GM23338 (cell line): ENCODE measurements at regions not wholly inside any gene's neighbourhood (a gene's known extent, or its start where the extent isn't known, plus 50 kb on each side); places are given as distances from the start of the nearest gene placed in this dataset.

Experiments used
- ATAC-seq: fragments of 200-7000 bp; cut with Tn5 transposase; 3 replicates; pipeline ENCODE4 v1.9.1; 2020
- DNase-seq: peaks from one replicate; pipeline ENCODE4 v3.0.0-alpha.2; 2015; ENCODE audit warnings: low spot score
- H2AFZ ChIP-seq: fragments of 200-600 bp; sonication (generic); 2 replicates; pipeline ENCODE4 v1.8.0; 2016; ENCODE audit warnings: antibody characterized with exemption, mild to moderate bottlenecking, moderate library complexity
- H3F3A ChIP-seq: fragments of 200-600 bp; sonication (generic); replicated peaks from 2 replicates; pipeline ENCODE4 v1.8.0; 2017; ENCODE audit warnings: antibody characterized with exemption, mixed run types, low read depth
- H3K27ac ChIP-seq: fragments of 200-600 bp; sonication (generic); 2 replicates; pipeline ENCODE4 v1.6.1; 2016; ENCODE audit warnings: low read depth
- H3K27me3 ChIP-seq: fragments of 200-600 bp; sonication (generic); 2 replicates; pipeline ENCODE4 v1.8.0; 2016; ENCODE audit warnings: mild to moderate bottlenecking, mixed run types, moderate library complexity; ENCODE audit not compliant: insufficient read depth
- H3K36me3 ChIP-seq: fragments of 200-600 bp; sonication (generic); 2 replicates; pipeline ENCODE4 v1.8.0; 2016; ENCODE audit warnings: mild to moderate bottlenecking; ENCODE audit not compliant: insufficient read depth
- H3K4me1 ChIP-seq: fragments of 200-600 bp; sonication (generic); 2 replicates; pipeline ENCODE4 v1.8.0; 2016; ENCODE audit warnings: mild to moderate bottlenecking, moderate library complexity; ENCODE audit not compliant: insufficient read depth
- H3K4me2 ChIP-seq: fragments of 200-600 bp; sonication (generic); 2 replicates; pipeline ENCODE4 v1.7.1; 2017; ENCODE audit warnings: mixed run types
- H3K4me3 ChIP-seq: fragments of 200-600 bp; sonication (generic); 2 replicates; pipeline ENCODE4 v1.6.1; 2016; ENCODE audit warnings: mixed run types
- H3K79me2 ChIP-seq: fragments of 200-600 bp; sonication (generic); replicated peaks from 2 replicates; pipeline ENCODE4 v1.8.0; 2017; ENCODE audit warnings: mild to moderate bottlenecking; ENCODE audit not compliant: insufficient read depth
- H3K9me2 ChIP-seq: fragments of 200-600 bp; sonication (generic); 2 replicates; pipeline ENCODE4 v1.8.0; 2017; ENCODE audit not compliant: insufficient read depth
- H4K20me1 ChIP-seq: fragments of 200-600 bp; sonication (generic); replicated peaks from 2 replicates; pipeline ENCODE4 v1.8.0; 2017; ENCODE audit warnings: mild to moderate bottlenecking; ENCODE audit not compliant: insufficient read depth
- H3K27ac Mint-ChIP-seq: 2 replicates; pipeline ENCODE4 v1.8.0; 2020; ENCODE audit warnings: inconsistent platforms, mild to moderate bottlenecking, moderate library complexity, mixed read lengths
- H3K27me3 Mint-ChIP-seq: 3 replicates; pipeline ENCODE4 v1.8.0; 2022; ENCODE audit warnings: low read depth, mild to moderate bottlenecking, moderate library complexity, mixed read lengths, inconsistent platforms; ENCODE audit not compliant: insufficient read depth, poor library complexity
- H3K36me3 Mint-ChIP-seq: 3 replicates; pipeline ENCODE4 v1.8.0; 2021; ENCODE audit warnings: low read depth, mild to moderate bottlenecking, inconsistent platforms, moderate library complexity, mixed read lengths
- H3K4me1 Mint-ChIP-seq: 3 replicates; pipeline ENCODE4 v1.8.0; 2020; ENCODE audit warnings: mild to moderate bottlenecking, inconsistent platforms, mixed read lengths
- H3K4me3 Mint-ChIP-seq: 3 replicates; pipeline ENCODE4 v1.8.0; 2021; ENCODE audit warnings: moderate library complexity, mild to moderate bottlenecking, inconsistent platforms, mixed read lengths
- H3K9me3 Mint-ChIP-seq: 3 replicates; pipeline ENCODE4 v1.8.0; 2020; ENCODE audit warnings: moderate library complexity, mild to moderate bottlenecking, inconsistent platforms, mixed read lengths
- CREB1 ChIP-seq: fragments of 250-450 bp; sonication (Bioruptor Pico); IDR thresholded peaks from 2 replicates; pipeline ENCODE4 v1.5.0; 2020; ENCODE audit warnings: low read depth, mild to moderate bottlenecking, moderate library complexity
- CTCF ChIP-seq, 2 experiments: fragments of 200-600 bp in 1 of 2; sonication (generic) in 1 of 2; conservative IDR thresholded peaks; 2 replicates each; pipeline versions ENCODE4 v1.5.1 to v1.6.1; 2016 to 2017; ENCODE audit warnings: antibody characterized with exemption in 2 of 2, low read depth in 2 of 2, mild to moderate bottlenecking in 2 of 2, moderate library complexity in 1 of 2
- EZH2 ChIP-seq: fragments of 200-600 bp; sonication (generic); IDR thresholded peaks from one replicate; pipeline ENCODE4 v1.8.0; 2017; ENCODE audit warnings: antibody characterized with exemption, mild to moderate bottlenecking, low read depth; ENCODE audit not compliant: unreplicated experiment
- EZH2phosphoT487 ChIP-seq: fragments of 200-600 bp; sonication (generic); IDR thresholded peaks from one replicate; pipeline ENCODE4 v1.8.1; 2018; ENCODE audit warnings: antibody characterized with exemption; ENCODE audit not compliant: unreplicated experiment
- JUNB ChIP-seq: IDR thresholded peaks from one replicate; pipeline ENCODE4 v1.6.1; 2016; ENCODE audit warnings: antibody characterized with exemption; ENCODE audit not compliant: unreplicated experiment
- POLR2AphosphoS5 ChIP-seq: IDR thresholded peaks from 2 replicates; pipeline ENCODE4 v1.6.1; 2016; ENCODE audit warnings: antibody characterized with exemption, low read depth
- ZNF114 ChIP-seq: fragments of 250-450 bp; sonication (Bioruptor Pico); IDR thresholded peaks from 2 replicates; pipeline ENCODE4 v1.5.0; 2020; ENCODE audit warnings: mild to moderate bottlenecking, moderate library complexity
- TF ChIP-seq, protein P1 (sequence below): fragments of 250-450 bp; sonication (Bioruptor Pico); IDR thresholded peaks from 2 replicates; pipeline ENCODE4 v1.5.0; 2020; ENCODE audit warnings: mild to moderate bottlenecking, moderate library complexity
- TF ChIP-seq, protein P2 (sequence below): IDR thresholded peaks from one replicate; pipeline ENCODE4 v1.6.1; 2018; ENCODE audit warnings: antibody characterized with exemption; ENCODE audit not compliant: unreplicated experiment
- TF ChIP-seq, protein P3 (sequence below): IDR thresholded peaks from 2 replicates; pipeline ENCODE4 v1.6.1; 2016; ENCODE audit warnings: antibody characterized with exemption

GRCh38 chr10:76717141-76717540 is 920.5 kb downstream of the KCNMA1 start:
- Mint-ChIP-seq H3K4me1 (no peaks in the 10 kb centered on the region), H3K9me3 (no peaks in the 10 kb centered on the region), H3K36me3 (no peaks in the 10 kb centered on the region), H3K4me3 (no peak overlapping the region), H3K27ac (no peak overlapping the region), H3K27me3 (no peaks in the 10 kb centered on the region)
- H2AFZ ChIP-seq = no peak overlapping the region
- no peaks in the 10 kb centered on the region for H3K4me1 ChIP-seq
- H3K79me2 ChIP-seq = no peaks in the 10 kb centered on the region
- H3K27ac ChIP-seq = no peak overlapping the region
- no peaks in the 10 kb centered on the region for H4K20me1 ChIP-seq
- no peaks in the 10 kb centered on the region; the same call in 1 of the 2 replicates for H3K36me3 ChIP-seq
- no peaks in the 10 kb centered on the region for H3F3A ChIP-seq
- no peaks in the 10 kb centered on the region for H3K9me2 ChIP-seq
- no peak for ATAC-seq
- TF ChIP-seq CREB1 (no peak), EZH2 (no peak), POLR2AphosphoS5 (no peak), JUNB (no peak), ZNF114 (CRISPR knock-in tag) (no peak), EZH2phosphoT487 (no peak), CTCF (conservative IDR thresholded peaks at IDR 0.05; ENCODE audit: low read depth in 2 of 2) (no peak)
- TF ChIP-seq, protein P1, sequence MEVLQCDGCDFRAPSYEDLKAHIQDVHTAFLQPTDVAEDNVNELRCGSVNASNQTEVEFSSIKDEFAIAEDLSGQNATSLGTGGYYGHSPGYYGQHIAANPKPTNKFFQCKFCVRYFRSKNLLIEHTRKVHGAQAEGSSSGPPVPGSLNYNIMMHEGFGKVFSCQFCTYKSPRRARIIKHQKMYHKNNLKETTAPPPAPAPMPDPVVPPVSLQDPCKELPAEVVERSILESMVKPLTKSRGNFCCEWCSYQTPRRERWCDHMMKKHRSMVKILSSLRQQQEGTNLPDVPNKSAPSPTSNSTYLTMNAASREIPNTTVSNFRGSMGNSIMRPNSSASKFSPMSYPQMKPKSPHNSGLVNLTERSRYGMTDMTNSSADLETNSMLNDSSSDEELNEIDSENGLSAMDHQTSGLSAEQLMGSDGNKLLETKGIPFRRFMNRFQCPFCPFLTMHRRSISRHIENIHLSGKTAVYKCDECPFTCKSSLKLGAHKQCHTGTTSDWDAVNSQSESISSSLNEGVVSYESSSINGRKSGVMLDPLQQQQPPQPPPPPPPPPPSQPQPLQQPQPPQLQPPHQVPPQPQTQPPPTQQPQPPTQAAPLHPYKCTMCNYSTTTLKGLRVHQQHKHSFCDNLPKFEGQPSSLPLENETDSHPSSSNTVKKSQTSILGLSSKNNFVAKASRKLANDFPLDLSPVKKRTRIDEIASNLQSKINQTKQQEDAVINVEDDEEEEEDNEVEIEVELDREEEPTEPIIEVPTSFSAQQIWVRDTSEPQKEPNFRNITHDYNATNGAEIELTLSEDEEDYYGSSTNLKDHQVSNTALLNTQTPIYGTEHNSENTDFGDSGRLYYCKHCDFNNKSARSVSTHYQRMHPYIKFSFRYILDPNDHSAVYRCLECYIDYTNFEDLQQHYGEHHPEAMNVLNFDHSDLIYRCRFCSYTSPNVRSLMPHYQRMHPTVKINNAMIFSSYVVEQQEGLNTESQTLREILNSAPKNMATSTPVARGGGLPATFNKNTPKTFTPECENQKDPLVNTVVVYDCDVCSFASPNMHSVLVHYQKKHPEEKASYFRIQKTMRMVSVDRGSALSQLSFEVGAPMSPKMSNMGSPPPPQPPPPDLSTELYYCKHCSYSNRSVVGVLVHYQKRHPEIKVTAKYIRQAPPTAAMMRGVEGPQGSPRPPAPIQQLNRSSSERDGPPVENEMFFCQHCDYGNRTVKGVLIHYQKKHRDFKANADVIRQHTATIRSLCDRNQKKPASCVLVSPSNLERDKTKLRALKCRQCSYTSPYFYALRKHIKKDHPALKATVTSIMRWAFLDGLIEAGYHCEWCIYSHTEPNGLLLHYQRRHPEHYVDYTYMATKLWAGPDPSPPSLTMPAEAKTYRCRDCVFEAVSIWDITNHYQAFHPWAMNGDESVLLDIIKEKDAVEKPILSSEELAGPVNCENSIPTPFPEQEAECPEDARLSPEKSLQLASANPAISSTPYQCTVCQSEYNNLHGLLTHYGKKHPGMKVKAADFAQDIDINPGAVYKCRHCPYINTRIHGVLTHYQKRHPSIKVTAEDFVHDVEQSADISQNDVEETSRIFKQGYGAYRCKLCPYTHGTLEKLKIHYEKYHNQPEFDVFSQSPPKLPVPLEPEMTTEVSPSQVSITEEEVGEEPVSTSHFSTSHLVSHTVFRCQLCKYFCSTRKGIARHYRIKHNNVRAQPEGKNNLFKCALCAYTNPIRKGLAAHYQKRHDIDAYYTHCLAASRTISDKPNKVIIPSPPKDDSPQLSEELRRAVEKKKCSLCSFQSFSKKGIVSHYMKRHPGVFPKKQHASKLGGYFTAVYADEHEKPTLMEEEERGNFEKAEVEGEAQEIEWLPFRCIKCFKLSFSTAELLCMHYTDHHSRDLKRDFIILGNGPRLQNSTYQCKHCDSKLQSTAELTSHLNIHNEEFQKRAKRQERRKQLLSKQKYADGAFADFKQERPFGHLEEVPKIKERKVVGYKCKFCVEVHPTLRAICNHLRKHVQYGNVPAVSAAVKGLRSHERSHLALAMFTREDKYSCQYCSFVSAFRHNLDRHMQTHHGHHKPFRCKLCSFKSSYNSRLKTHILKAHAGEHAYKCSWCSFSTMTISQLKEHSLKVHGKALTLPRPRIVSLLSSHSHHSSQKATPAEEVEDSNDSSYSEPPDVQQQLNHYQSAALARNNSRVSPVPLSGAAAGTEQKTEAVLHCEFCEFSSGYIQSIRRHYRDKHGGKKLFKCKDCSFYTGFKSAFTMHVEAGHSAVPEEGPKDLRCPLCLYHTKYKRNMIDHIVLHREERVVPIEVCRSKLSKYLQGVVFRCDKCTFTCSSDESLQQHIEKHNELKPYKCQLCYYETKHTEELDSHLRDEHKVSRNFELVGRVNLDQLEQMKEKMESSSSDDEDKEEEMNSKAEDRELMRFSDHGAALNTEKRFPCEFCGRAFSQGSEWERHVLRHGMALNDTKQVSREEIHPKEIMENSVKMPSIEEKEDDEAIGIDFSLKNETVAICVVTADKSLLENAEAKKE (CRISPR knock-in tag) = no peak
- TF ChIP-seq, protein P2, sequence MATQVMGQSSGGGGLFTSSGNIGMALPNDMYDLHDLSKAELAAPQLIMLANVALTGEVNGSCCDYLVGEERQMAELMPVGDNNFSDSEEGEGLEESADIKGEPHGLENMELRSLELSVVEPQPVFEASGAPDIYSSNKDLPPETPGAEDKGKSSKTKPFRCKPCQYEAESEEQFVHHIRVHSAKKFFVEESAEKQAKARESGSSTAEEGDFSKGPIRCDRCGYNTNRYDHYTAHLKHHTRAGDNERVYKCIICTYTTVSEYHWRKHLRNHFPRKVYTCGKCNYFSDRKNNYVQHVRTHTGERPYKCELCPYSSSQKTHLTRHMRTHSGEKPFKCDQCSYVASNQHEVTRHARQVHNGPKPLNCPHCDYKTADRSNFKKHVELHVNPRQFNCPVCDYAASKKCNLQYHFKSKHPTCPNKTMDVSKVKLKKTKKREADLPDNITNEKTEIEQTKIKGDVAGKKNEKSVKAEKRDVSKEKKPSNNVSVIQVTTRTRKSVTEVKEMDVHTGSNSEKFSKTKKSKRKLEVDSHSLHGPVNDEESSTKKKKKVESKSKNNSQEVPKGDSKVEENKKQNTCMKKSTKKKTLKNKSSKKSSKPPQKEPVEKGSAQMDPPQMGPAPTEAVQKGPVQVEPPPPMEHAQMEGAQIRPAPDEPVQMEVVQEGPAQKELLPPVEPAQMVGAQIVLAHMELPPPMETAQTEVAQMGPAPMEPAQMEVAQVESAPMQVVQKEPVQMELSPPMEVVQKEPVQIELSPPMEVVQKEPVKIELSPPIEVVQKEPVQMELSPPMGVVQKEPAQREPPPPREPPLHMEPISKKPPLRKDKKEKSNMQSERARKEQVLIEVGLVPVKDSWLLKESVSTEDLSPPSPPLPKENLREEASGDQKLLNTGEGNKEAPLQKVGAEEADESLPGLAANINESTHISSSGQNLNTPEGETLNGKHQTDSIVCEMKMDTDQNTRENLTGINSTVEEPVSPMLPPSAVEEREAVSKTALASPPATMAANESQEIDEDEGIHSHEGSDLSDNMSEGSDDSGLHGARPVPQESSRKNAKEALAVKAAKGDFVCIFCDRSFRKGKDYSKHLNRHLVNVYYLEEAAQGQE = no peak
- TF ChIP-seq, protein P3, sequence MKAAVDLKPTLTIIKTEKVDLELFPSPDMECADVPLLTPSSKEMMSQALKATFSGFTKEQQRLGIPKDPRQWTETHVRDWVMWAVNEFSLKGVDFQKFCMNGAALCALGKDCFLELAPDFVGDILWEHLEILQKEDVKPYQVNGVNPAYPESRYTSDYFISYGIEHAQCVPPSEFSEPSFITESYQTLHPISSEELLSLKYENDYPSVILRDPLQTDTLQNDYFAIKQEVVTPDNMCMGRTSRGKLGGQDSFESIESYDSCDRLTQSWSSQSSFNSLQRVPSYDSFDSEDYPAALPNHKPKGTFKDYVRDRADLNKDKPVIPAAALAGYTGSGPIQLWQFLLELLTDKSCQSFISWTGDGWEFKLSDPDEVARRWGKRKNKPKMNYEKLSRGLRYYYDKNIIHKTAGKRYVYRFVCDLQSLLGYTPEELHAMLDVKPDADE = no peak
- no peak overlapping the region for H3K4me2 ChIP-seq
- H3K27me3 ChIP-seq = no peaks in the 10 kb centered on the region
- DNase-seq = no peak
- no peak overlapping the region for H3K4me3 ChIP-seq
